Smooth muscle cell of the brain vasculature (primary cell): ENCODE measurements at regions not wholly inside any gene's neighbourhood (a gene's known extent, or its start where the extent isn't known, plus 50 kb on each side); places are given as distances from the start of the nearest gene placed in this dataset.
"Not testable (repeated sequence)": the region's sequence is repeated elsewhere in the genome, so short reads cannot be mapped to it uniquely, and the experiment has no call there.

Source experiments
- DNase-seq: peaks from one replicate; pipeline ENCODE4 v3.0.0-alpha.2; 2012; ENCODE audit warnings: low read depth, low spot score

- no peak for DNase-seq
Measured at GRCh38 chrX:11836284-11836683, 78.2 kb downstream of the MSL3 start.

- DNase-seq = no peak
Measured at GRCh38 chrX:11837437-11837836, 79.4 kb downstream of the MSL3 start.

- no peak for DNase-seq
Measured at GRCh38 chrX:11864171-11864570, 106.1 kb downstream of the MSL3 start.

GRCh38 chrX:11867610-11868345, 109.7 kb downstream of the MSL3 start:
- no peak for DNase-seq

- no peak for DNase-seq
Measured at GRCh38 chrX:11870789-11871188, 112.8 kb downstream of the MSL3 start.

- no peak for DNase-seq
Measured at GRCh38 chrX:11881485-11882170, 123.6 kb downstream of the MSL3 start.

- DNase-seq = no peak
Measured at GRCh38 chrX:11886745-11887144, 128.7 kb downstream of the MSL3 start.

GRCh38 chrX:11887175-11887574, 129.1 kb downstream of the MSL3 start:
- DNase-seq = no peak

GRCh38 chrX:11888421-11888820, 130.4 kb downstream of the MSL3 start:
- DNase-seq = no peak

- no peak for DNase-seq
Measured at GRCh38 chrX:11889791-11890190, 131.8 kb downstream of the MSL3 start.

GRCh38 chrX:11890836-11891514, 132.9 kb downstream of the MSL3 start:
- DNase-seq = no peak

GRCh38 chrX:11893933-11894710, 136.1 kb downstream of the MSL3 start:
- DNase-seq = no peak

- no peak for DNase-seq
Measured at GRCh38 chrX:11899091-11899490, 141.1 kb downstream of the MSL3 start.

- DNase-seq = not testable (repeated sequence)
Measured at GRCh38 chrX:11905933-11906332, 147.9 kb downstream of the MSL3 start.

GRCh38 chrX:11908371-11908770, 150.3 kb downstream of the MSL3 start:
- DNase-seq = no peak

GRCh38 chrX:11913001-11913400, 155.0 kb downstream of the MSL3 start:
- DNase-seq = no peak

- no peak for DNase-seq
Measured at GRCh38 chrX:11929476-11929875, 171.4 kb downstream of the MSL3 start.

- DNase-seq = no peak
Measured at GRCh38 chrX:11932423-11932822, 174.4 kb downstream of the MSL3 start.

- DNase-seq = no peak
Measured at GRCh38 chrX:11934089-11934488, 176.1 kb downstream of the MSL3 start.

- no peak for DNase-seq
Measured at GRCh38 chrX:11941571-11941970, 183.5 kb downstream of the MSL3 start.

GRCh38 chrX:11944501-11944900, 186.5 kb downstream of the MSL3 start:
- no peak for DNase-seq

- no peak for DNase-seq
Measured at GRCh38 chrX:11949291-11949690, 189.0 kb upstream of the FRMPD4 start.
